ENCODE measurements at regions not wholly inside any gene's neighbourhood (a gene's known extent, or its start where the extent isn't known, plus 50 kb on each side); places are given as distances from the start of the nearest gene placed in this dataset.

DNA sequence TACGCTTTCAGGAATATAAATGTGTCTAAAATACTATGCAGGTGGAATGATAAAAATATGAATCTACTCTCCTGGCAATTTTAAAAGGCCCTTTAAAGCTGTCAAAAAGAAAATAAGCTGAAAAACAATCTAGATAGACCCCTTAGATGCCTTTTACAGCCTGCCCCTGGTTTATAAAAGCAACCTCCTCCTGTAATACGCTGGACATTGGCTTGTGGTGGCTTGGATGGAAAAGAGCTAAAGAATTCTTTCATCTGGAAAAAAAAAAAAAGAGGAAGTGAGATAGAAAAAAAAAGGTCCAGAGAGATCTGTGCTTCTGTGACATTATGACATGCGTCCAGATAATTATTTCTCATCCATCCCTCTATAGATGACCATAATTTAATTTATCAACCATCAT lies 115.9 kb upstream of the NRSN1 start:
- TF ChIP-seq, protein P1, sequence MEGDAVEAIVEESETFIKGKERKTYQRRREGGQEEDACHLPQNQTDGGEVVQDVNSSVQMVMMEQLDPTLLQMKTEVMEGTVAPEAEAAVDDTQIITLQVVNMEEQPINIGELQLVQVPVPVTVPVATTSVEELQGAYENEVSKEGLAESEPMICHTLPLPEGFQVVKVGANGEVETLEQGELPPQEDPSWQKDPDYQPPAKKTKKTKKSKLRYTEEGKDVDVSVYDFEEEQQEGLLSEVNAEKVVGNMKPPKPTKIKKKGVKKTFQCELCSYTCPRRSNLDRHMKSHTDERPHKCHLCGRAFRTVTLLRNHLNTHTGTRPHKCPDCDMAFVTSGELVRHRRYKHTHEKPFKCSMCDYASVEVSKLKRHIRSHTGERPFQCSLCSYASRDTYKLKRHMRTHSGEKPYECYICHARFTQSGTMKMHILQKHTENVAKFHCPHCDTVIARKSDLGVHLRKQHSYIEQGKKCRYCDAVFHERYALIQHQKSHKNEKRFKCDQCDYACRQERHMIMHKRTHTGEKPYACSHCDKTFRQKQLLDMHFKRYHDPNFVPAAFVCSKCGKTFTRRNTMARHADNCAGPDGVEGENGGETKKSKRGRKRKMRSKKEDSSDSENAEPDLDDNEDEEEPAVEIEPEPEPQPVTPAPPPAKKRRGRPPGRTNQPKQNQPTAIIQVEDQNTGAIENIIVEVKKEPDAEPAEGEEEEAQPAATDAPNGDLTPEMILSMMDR (IDR thresholded peaks at IDR 0.05), result no peak
- TF ChIP-seq EP300 (IDR thresholded peaks at IDR 0.05; ENCODE audit: low read depth), result no peak

All from transverse colon (tissue), 3 donors.